GM12878 (cell line): ENCODE measurements at regions not wholly inside any gene's neighbourhood (a gene's known extent, or its start where the extent isn't known, plus 50 kb on each side); places are given as distances from the start of the nearest gene placed in this dataset.

Experiments
- ATAC-seq: fragments of 200-7000 bp; cut with Tn5 transposase; 3 replicates; pipeline ENCODE4 v1.9.1; 2020; ENCODE audit warnings: mild to moderate bottlenecking, moderate library complexity
- BruUV-seq: library from RNA; stranded (reverse); fragments of 400-500 nt; replicated peaks from 2 replicates; lab custom pipeline; 2021; lab: Mats Ljungman, UMichigan
- CTCF ChIA-PET: fragments of 300-600 bp; sonication (Branson Sonifier 250); formaldehyde crosslinking; extraction: SDS; loops from one replicate; lab custom pipeline; 2021; ENCODE audit warnings: inconsistent platforms; lab: Yijun Ruan, JAX
- POLR2A ChIA-PET: fragments of 350-600 bp; formaldehyde crosslinking; extraction: SDS; loops from one replicate; lab custom pipeline; 2021; ENCODE audit warnings: inconsistent platforms; lab: Charles Lee
- RAD21 ChIA-PET: fragments of 300-600 bp; sonication (Branson Sonifier 250); formaldehyde crosslinking; loops from one replicate; lab custom pipeline; 2023; ENCODE audit warnings: antibody characterized with exemption; ENCODE audit not compliant: unreplicated experiment; lab: Charles Lee
- SMC1A ChIA-PET: fragments of 300-600 bp; sonication (Branson Sonifier 250); formaldehyde crosslinking; loops from one replicate; lab custom pipeline; 2023; ENCODE audit not compliant: unreplicated experiment, uncharacterized antibody; lab: Charles Lee
- DNase-seq: peaks from one replicate; pipeline ENCODE4 v3.0.0-alpha.2; 2011; ENCODE audit warnings: low read depth, low spot score
- FAIRE-seq: peaks from 3 replicates; lab custom pipeline; 2011; peaks lifted over from hg19 to GRCh38; lab: Jason Lieb, UNC
- H2AFZ ChIP-seq: 2 replicates; pipeline ENCODE4 v1.6.0; 2011; ENCODE audit warnings: low read depth, low read length, control low read depth; ENCODE audit not compliant: control insufficient read depth
- H3K27ac ChIP-seq: 2 replicates; pipeline ENCODE4 v1.5.1; 2011; ENCODE audit warnings: control low read depth; ENCODE audit not compliant: control insufficient read depth, insufficient read depth
- H3K27me3 ChIP-seq, 2 experiments: replicated peaks in 1 of 2; 2 replicates each; pipeline versions ENCODE4 v1.6.0 to v1.6.1; 2011; ENCODE audit warnings: low read length in 1 of 2; ENCODE audit not compliant: control insufficient read depth in 2 of 2, insufficient read depth in 2 of 2
- H3K36me3 ChIP-seq, 2 experiments: 2 replicates each; pipeline ENCODE4 v1.5.1; 2011; ENCODE audit warnings: low read length in 1 of 2; ENCODE audit not compliant: control insufficient read depth in 2 of 2, insufficient read depth in 2 of 2
- H3K4me1 ChIP-seq: 2 replicates; pipeline ENCODE4 v1.6.1; 2011; ENCODE audit warnings: mild to moderate bottlenecking, low read length, moderate library complexity, mixed read lengths; ENCODE audit not compliant: control insufficient read depth, insufficient read depth
- H3K4me2 ChIP-seq: 2 replicates; pipeline ENCODE4 v1.6.0; 2011; ENCODE audit warnings: control low read depth; ENCODE audit not compliant: control insufficient read depth, insufficient read depth
- H3K4me3 ChIP-seq: fragments of 200-600 bp; sonication (generic); 2 replicates; pipeline ENCODE4 v1.5.1; 2016
- H3K79me2 ChIP-seq: 2 replicates; pipeline ENCODE4 v1.6.0; 2011; ENCODE audit warnings: low read length; ENCODE audit not compliant: control insufficient read depth, insufficient read depth
- H3K9ac ChIP-seq: 2 replicates; pipeline ENCODE4 v1.8.0; 2011; ENCODE audit warnings: low read length, control low read depth, mixed read lengths; ENCODE audit not compliant: control insufficient read depth, insufficient read depth
- H3K9me3 ChIP-seq: replicated peaks from 3 replicates; pipeline ENCODE4 v1.5.1; 2011; ENCODE audit warnings: mild to moderate bottlenecking, low read length; ENCODE audit not compliant: control insufficient read depth, insufficient read depth
- H4K20me1 ChIP-seq: 2 replicates; pipeline ENCODE4 v1.6.0; 2011; ENCODE audit not compliant: control insufficient read depth, insufficient read depth
- CREM ChIP-seq: IDR thresholded peaks from 2 replicates; pipeline ENCODE4 v1.6.1; 2014; ENCODE audit warnings: antibody characterized with exemption, low read depth
- ELK1 ChIP-seq: IDR thresholded peaks from 2 replicates; pipeline ENCODE4 v1.6.1; 2012; ENCODE audit warnings: low read depth, low read length, improper control_type of control experiment
- HDGF ChIP-seq: fragments of 450-650 bp; IDR thresholded peaks from 2 replicates; pipeline ENCODE4 v1.6.1; 2016; ENCODE audit warnings: antibody characterized with exemption
- RAD51 ChIP-seq: fragments of 450-650 bp; IDR thresholded peaks from 2 replicates; pipeline ENCODE4 v1.6.1; 2016; ENCODE audit warnings: moderate library complexity, mild to moderate bottlenecking, inconsistent platforms
- SMAD1 ChIP-seq: fragments of 450-650 bp; IDR thresholded peaks from 2 replicates; pipeline ENCODE4 v1.6.1; 2018; ENCODE audit warnings: mild to moderate bottlenecking, low read depth; ENCODE audit not compliant: partially characterized antibody
- SMARCA5 ChIP-seq: fragments of 450-650 bp; IDR thresholded peaks from 2 replicates; pipeline ENCODE4 v1.6.1; 2017; ENCODE audit warnings: mild to moderate bottlenecking
- SRF ChIP-seq, 2 experiments: IDR thresholded peaks; 2 replicates each; pipeline ENCODE4 v1.6.1; 2011; ENCODE audit warnings: low read depth in 2 of 2, low read length in 2 of 2, mild to moderate bottlenecking in 1 of 2, moderate library complexity in 1 of 2
- STAT3 ChIP-seq: IDR thresholded peaks from 2 replicates; pipeline ENCODE4 v1.6.1; 2011; ENCODE audit warnings: low read depth, low read length, improper control_type of control experiment
- TBL1XR1 ChIP-seq: IDR thresholded peaks from 2 replicates; pipeline ENCODE4 v1.6.1; 2012; ENCODE audit warnings: low read depth, low read length, improper control_type of control experiment
- ZNF384 ChIP-seq: IDR thresholded peaks from 2 replicates; pipeline ENCODE4 v1.6.1; 2012; ENCODE audit warnings: low read depth, mild to moderate bottlenecking, low read length, improper control_type of control experiment, borderline replicate concordance
- ZNF592 ChIP-seq: fragments of 450-650 bp; IDR thresholded peaks from 2 replicates; pipeline ENCODE4 v1.6.1; 2017; ENCODE audit warnings: mild to moderate bottlenecking, moderate library complexity
- ZSCAN29 ChIP-seq: fragments of 450-650 bp; IDR thresholded peaks from 2 replicates; pipeline ENCODE4 v1.6.1; 2017; ENCODE audit warnings: mild to moderate bottlenecking, moderate library complexity
- WGBS: methylation state at CpG from one replicate; pipeline ENCODE4 v1.1.6; 2016; ENCODE audit warnings: low lambda C conversion rate; ENCODE audit not compliant: insufficient replicate concordance, insufficient coverage; ENCODE audit errors: missing lambda C conversion rate; 5-methylcytosine and 5-hydroxymethylcytosine counted together
- in situ Hi-C: fragments of 300-500 bp; cut with MboI; formaldehyde crosslinking; loops from 9 replicates; pipeline ENCODE4 v1.14.3; 2018; ENCODE audit warnings: mixed read lengths
- intact Hi-C: fragments of 100-400 bp; cut with micrococcal nuclease; formaldehyde crosslinking; loops from one replicate; pipeline ENCODE4 v1.14.2; 2022; ENCODE audit not compliant: unreplicated experiment

GRCh38 chrX:98516120-98516519 lies 1632.4 kb downstream of the RPA4 start:
- Histone ChIP-seq H3K27ac (no peak overlapping the region), H3K79me2 (no peaks in the 10 kb centered on the region), H3K4me3 (no peak overlapping the region), H4K20me1 (no peaks in the 10 kb centered on the region), H3K27me3 (no peaks in the 10 kb centered on the region), H3K4me2 (no peak overlapping the region), H2AFZ (no peak overlapping the region), H3K4me1 (no peaks in the 10 kb centered on the region), H3K36me3 (no peaks in the 10 kb centered on the region), H3K9ac (no peak overlapping the region), H3K9me3 (no peaks in the 10 kb centered on the region)
- intact Hi-C loops (no loop called here), in situ Hi-C loops (no loop called here)
- TF ChIP-seq SMAD1 (no peak), HDGF (no peak), ZSCAN29 (no peak), ELK1 (no peak), TBL1XR1 (no peak), SRF (IDR thresholded peaks at IDR 0.05; ENCODE audit: low read depth in 2 of 2, low read length in 2 of 2) (no peak), ZNF592 (no peak), STAT3 (no peak), RAD51 (no peak), CREM (no peak), SMARCA5 (no peak), ZNF384 (no peak)
- SMC1A ChIA-PET: no interaction called here
- FAIRE-seq: no peak
- no peak for ATAC-seq
- BruUV-seq: no TSS peak
- POLR2A ChIA-PET: no interaction called here
- CTCF ChIA-PET: no interaction called here
- 35% methylated on average over 1 of the region's 1 CpG for WGBS
- RAD21 ChIA-PET: no interaction called here
- no peak for DNase-seq
